A673 (cell line): ENCODE measurements at regions not wholly inside any gene's neighbourhood (a gene's known extent, or its start where the extent isn't known, plus 50 kb on each side); places are given as distances from the start of the nearest gene placed in this dataset.

Experiments
- BruUV-seq: library from RNA; stranded (reverse); fragments of 400-500 nt; replicated peaks from 2 replicates; lab custom pipeline; 2021; lab: Mats Ljungman, UMichigan
- CTCF ChIA-PET: fragments of 300-600 bp; sonication (Branson Sonifier 250); formaldehyde crosslinking; loops from one replicate; lab custom pipeline; 2022; ENCODE audit warnings: antibody characterized with exemption; lab: Charles Lee
- POLR2A ChIA-PET: fragments of 300-600 bp; sonication (Branson Sonifier 250); formaldehyde crosslinking; loops from one replicate; lab custom pipeline; 2022; ENCODE audit warnings: antibody characterized with exemption; ENCODE audit not compliant: low non-redundant PET; lab: Charles Lee
- DNase-seq: peaks from one replicate; pipeline ENCODE4 v3.0.0-alpha.2; 2015; ENCODE audit warnings: low spot score
- H3K27ac ChIP-seq: fragments of 200-600 bp; sonication (generic); 2 replicates; pipeline ENCODE4 v1.5.1; 2016; ENCODE audit warnings: mixed run types, low read depth, mild to moderate bottlenecking, mixed read lengths, antibody characterized with exemption, low read length; ENCODE audit not compliant: poor library complexity, severe bottlenecking
- H3K27me3 ChIP-seq: fragments of 200-600 bp; sonication (generic); replicated peaks from 2 replicates; pipeline ENCODE4 v1.6.1; 2017; ENCODE audit warnings: mixed run types, low read depth, mild to moderate bottlenecking, mixed read lengths, antibody characterized with exemption, low read length; ENCODE audit not compliant: insufficient read depth, poor library complexity
- H3K36me3 ChIP-seq: fragments of 200-600 bp; sonication (generic); 2 replicates; pipeline ENCODE4 v1.6.1; 2016; ENCODE audit warnings: mixed run types, mild to moderate bottlenecking, mixed read lengths, antibody characterized with exemption, low read length; ENCODE audit not compliant: insufficient read depth, poor library complexity, severe bottlenecking
- H3K4me1 ChIP-seq: fragments of 200-600 bp; sonication (generic); 2 replicates; pipeline ENCODE4 v1.6.1; 2017; ENCODE audit warnings: mixed run types, mild to moderate bottlenecking, mixed read lengths, antibody characterized with exemption, low read length; ENCODE audit not compliant: insufficient read depth, poor library complexity, severe bottlenecking
- H3K4me3 ChIP-seq: fragments of 200-600 bp; sonication (generic); 2 replicates; pipeline ENCODE4 v1.5.1; 2016; ENCODE audit warnings: low read depth, mixed run types, mild to moderate bottlenecking, mixed read lengths, low read length; ENCODE audit not compliant: poor library complexity, severe bottlenecking
- H3K9me3 ChIP-seq: fragments of 200-600 bp; sonication (generic); 2 replicates; pipeline ENCODE4 v1.6.1; 2016; ENCODE audit warnings: mixed run types, low read depth, mild to moderate bottlenecking, mixed read lengths, antibody characterized with exemption, low read length; ENCODE audit not compliant: poor library complexity, severe bottlenecking
- CTCF ChIP-seq: fragments of 300-800, 200-600 bp; sonication (generic); conservative IDR thresholded peaks from 2 replicates; pipeline ENCODE4 v1.5.1; 2017; ENCODE audit warnings: low read depth, mild to moderate bottlenecking, antibody characterized with exemption, low read length, moderate library complexity, mixed read lengths
- EZH2 ChIP-seq: fragments of 200-600 bp; sonication (generic); IDR thresholded peaks from 2 replicates; pipeline ENCODE4 v1.6.1; 2017; ENCODE audit warnings: borderline replicate concordance, low read depth, mild to moderate bottlenecking, mixed read lengths, antibody characterized with exemption, low read length; ENCODE audit not compliant: poor library complexity, severe bottlenecking
- intact Hi-C: fragments of 100-400 bp; cut with micrococcal nuclease; formaldehyde crosslinking; loops from one replicate; pipeline ENCODE4 v1.10.0; 2022; ENCODE audit not compliant: unreplicated experiment

GRCh38 chr18:10070561-10071000, 156.8 kb downstream of the VAPA start:
- no TSS peak for BruUV-seq
- CTCF ChIA-PET: no interaction called here
- intact Hi-C loops: no loop called here
- Histone ChIP-seq H3K4me3 (no peak overlapping the region), H3K4me1 (peaks cover 21% of the 10 kb centered on the region), H3K27me3 (no peaks in the 10 kb centered on the region), H3K36me3 (no peaks in the 10 kb centered on the region), H3K27ac (no peak overlapping the region), H3K9me3 (no peaks in the 10 kb centered on the region)
- DNase-seq: peak; percentile 59
- TF ChIP-seq EZH2 (no peak), CTCF (no peak)
- POLR2A ChIA-PET: no interaction called here

GRCh38 chr18:10072671-10073175, 158.9 kb downstream of the VAPA start:
- peaks cover 18% of the 10 kb centered on the region for H3K4me1 ChIP-seq
- H3K27me3 ChIP-seq: no peaks in the 10 kb centered on the region

GRCh38 chr18:10074110-10074509, 160.3 kb downstream of the VAPA start:
- Histone ChIP-seq H3K4me1 (peaks cover 18% of the 10 kb centered on the region), H3K36me3 (no peaks in the 10 kb centered on the region), H3K9me3 (no peaks in the 10 kb centered on the region), H3K27me3 (no peaks in the 10 kb centered on the region), H3K27ac (no peak overlapping the region), H3K4me3 (no peak overlapping the region)
- CTCF ChIA-PET: no interaction called here
- intact Hi-C loops: no loop called here
- no peak for DNase-seq
- TF ChIP-seq EZH2: no peak
- no peak for TF ChIP-seq CTCF
- POLR2A ChIA-PET: no interaction called here
- no TSS peak for BruUV-seq

More at GRCh38 chr18:10072671-10073175, 158.9 kb downstream of the VAPA start:
- no peak overlapping the region for H3K27ac ChIP-seq
- TF ChIP-seq EZH2 (no peak), CTCF (no peak)
- DNase-seq: no peak
- H3K4me3 ChIP-seq: no peak overlapping the region
- H3K36me3 ChIP-seq: no peaks in the 10 kb centered on the region
- no TSS peak for BruUV-seq
- intact Hi-C loops: no loop called here
- ChIA-PET CTCF (no interaction called here), POLR2A (no interaction called here)
- H3K9me3 ChIP-seq: no peaks in the 10 kb centered on the region
